GM12873 (cell line): ENCODE measurements at regions not wholly inside any gene's neighbourhood (a gene's known extent, or its start where the extent isn't known, plus 50 kb on each side); places are given as distances from the start of the nearest gene placed in this dataset.

Experiments
- CTCF ChIP-seq: IDR thresholded peaks from 2 replicates; pipeline ENCODE4 v1.5.1; 2012; ENCODE audit warnings: low read depth, mild to moderate bottlenecking, moderate library complexity, low read length, control low read depth; ENCODE audit not compliant: insufficient read depth; ENCODE audit errors: missing control alignments

DNA sequence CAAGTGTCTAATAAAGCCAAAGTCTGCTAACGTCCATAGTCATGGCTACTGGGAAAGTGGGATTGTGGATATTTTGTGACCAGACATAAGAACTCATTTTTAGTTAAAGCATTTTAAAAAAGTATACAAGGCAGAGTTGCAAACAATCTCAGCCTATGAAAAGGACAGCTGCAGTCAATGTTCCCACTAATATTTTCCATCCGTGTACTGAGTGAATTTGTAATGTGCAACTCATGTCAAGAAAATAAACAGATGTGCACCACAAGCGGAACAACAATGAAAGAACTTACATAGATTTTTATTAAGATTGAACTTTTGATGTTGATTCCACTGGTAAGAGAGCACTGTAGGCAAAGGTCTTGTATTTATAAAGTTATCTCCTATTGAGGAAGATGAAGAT, 231.3 kb upstream of the SEMA6D start:
- TF ChIP-seq CTCF = no peak

GRCh38 chr15:47492195-47492594, 225.1 kb upstream of the SEMA6D start:
- TF ChIP-seq CTCF = no peak

DNA sequence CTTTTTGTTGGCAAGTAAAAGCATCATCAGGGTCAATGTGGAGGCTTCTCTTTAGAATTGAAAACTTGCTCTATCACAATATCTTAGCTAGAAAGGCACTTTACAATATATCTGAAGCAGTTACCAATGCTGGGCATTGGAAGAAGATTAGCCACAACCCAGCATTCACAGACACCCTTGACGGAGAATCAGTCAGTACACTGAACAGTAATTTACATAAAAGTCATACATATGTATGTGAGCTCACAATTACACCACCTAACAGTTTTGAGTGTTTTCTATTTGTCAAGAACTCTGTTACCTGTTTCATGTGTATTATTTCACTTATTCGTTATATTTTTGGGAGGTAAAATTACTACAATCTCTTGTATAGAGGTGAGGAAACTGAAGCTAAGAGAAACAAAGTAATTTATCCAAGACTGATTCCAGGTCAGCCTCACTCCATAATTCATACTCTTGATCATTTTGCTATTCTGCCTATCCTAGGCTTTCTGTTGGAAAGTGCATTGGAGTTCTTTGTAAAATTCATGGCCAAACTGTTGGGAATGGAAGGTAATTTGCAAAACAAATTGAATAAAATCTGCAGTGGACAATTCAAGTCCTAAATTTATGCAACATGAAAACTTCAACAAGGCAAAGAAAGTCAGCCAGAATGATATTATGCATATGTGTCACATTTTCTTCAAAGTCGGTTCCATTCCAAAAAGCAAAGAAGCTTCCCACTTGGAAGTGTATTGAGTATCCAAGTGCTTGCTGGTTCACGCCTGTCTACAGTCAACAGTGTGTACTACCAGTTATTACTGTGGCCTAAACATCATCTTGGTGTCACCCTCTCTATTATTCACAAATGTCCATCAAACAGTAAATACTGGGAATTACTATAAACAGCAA, 223.7 kb upstream of the SEMA6D start:
- TF ChIP-seq CTCF = no peak

DNA sequence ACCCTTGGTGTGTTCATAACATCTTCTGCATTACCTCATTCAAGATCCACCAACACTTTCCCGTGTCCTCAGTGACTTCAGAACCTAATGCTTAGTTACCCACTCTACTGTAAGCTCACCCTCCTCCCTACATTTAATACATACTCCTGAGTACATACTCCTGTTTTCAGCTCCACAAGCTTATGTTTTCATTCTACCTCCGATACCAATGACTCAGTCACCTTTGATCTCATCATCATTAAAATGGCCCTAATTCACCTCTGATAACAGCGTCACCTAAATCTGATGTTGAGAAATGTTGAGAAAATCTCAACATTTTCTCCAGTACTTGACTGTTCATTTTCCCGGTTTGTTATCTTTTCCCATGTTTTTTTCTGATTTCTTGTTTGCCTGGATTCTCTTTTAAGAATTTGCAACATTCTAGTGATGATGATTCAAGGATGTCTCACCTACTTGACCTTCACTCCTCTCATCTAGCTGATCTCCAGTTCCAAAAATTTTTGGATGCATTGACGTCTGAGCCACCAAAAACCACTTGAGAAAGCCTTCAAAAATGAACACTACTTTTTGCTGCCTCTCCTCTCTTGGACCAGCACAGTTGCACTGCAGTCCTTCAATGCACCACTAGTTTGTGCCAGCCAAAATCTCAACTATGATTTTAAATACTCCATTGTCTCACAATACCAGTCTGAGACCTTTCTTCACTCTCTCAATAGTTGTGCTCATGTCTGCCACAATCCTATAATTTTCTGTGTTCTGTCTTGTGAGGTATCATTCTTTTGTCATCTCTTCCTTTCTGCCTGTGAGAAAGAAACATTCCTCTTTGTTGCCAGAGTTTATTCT, 220.7 kb upstream of the SEMA6D start:
- TF ChIP-seq CTCF = no peak

GRCh38 chr15:47500842-47501241, 216.5 kb upstream of the SEMA6D start:
- no peak for TF ChIP-seq CTCF

DNA sequence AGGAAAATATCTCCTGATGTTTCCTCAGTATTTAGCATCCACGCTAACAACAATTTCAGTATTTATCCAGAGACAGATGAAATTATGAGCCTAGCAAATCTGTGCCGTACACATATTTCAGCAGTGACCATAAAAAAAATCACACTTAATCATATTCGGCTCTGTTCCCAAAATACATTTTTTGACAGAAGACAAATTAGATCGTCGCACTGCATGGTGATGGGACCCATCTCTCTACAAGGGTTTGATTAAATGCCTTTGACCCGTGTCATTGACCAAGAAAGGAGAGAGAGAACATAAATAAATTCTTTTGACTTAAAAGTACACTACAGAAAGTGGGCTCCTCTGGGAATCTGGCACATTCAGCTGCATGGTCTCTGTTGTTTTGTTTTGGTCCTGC, 215.3 kb upstream of the SEMA6D start:
- no peak for TF ChIP-seq CTCF

- no peak for TF ChIP-seq CTCF
These were observed 213.4 kb upstream of the SEMA6D start for GRCh38 chr15:47503876-47504275.
